ENCODE measurements at regions not wholly inside any gene's neighbourhood (a gene's known extent, or its start where the extent isn't known, plus 50 kb on each side); places are given as distances from the start of the nearest gene placed in this dataset.

GRCh38 chr6:85127696-85128243 lies 322.1 kb upstream of the NT5E start:
- TF ChIP-seq POLR2AphosphoS5 (IDR thresholded peaks at IDR 0.05; ENCODE audit: borderline replicate concordance, low read depth, low read length) (no peak), EZH2 (IDR thresholded peaks at IDR 0.05) (no peak)
